GM18951 (cell line): ENCODE measurements at regions not wholly inside any gene's neighbourhood (a gene's known extent, or its start where the extent isn't known, plus 50 kb on each side); places are given as distances from the start of the nearest gene placed in this dataset.
"Not testable (repeated sequence)": the region's sequence is repeated elsewhere in the genome, so short reads cannot be mapped to it uniquely, and the experiment has no call there.

Experiments used
- POLR2A ChIP-seq: IDR thresholded peaks from 4 replicates; pipeline ENCODE4 v1.6.1; 2011; ENCODE audit warnings: mild to moderate bottlenecking; ENCODE audit not compliant: insufficient read length, insufficient read depth; ENCODE audit errors: extremely low read depth
- in situ Hi-C: fragments of 300-500 bp; cut with MboI; formaldehyde crosslinking; loops from one replicate; pipeline ENCODE4 v1.12.0; 2022; ENCODE audit warnings: low sequenced_read_pairs, mixed read lengths, inconsistent platforms; ENCODE audit not compliant: unreplicated experiment

GRCh38 chr2:175729049-175729706 lies 272.9 kb downstream of the LNPK start:
- TF ChIP-seq POLR2A: no peak
- in situ Hi-C loops: no loop called here

- TF ChIP-seq POLR2A: no peak
- in situ Hi-C loops: no loop called here
Observed at GRCh38 chr2:175728032-175728431, 274.0 kb downstream of the LNPK start.

GRCh38 chr2:175726223-175726622 lies 275.8 kb downstream of the LNPK start:
- in situ Hi-C loops: no loop called here
- TF ChIP-seq POLR2A: no peak

GRCh38 chr2:175709248-175709647 lies 292.8 kb downstream of the LNPK start:
- in situ Hi-C loops: no loop called here
- no peak for TF ChIP-seq POLR2A

GRCh38 chr2:175707322-175707721 lies 294.7 kb downstream of the LNPK start:
- in situ Hi-C loops: no loop called here
- TF ChIP-seq POLR2A: no peak

GRCh38 chr2:175704568-175704967 lies 297.5 kb downstream of the LNPK start:
- in situ Hi-C loops: not testable (repeated sequence)

GRCh38 chr2:175698061-175698460 lies 304.0 kb downstream of the LNPK start:
- in situ Hi-C loops: no loop called here
- no peak for TF ChIP-seq POLR2A

GRCh38 chr2:175690113-175690837 lies 311.8 kb downstream of the LNPK start:
- in situ Hi-C loops: no loop called here
- TF ChIP-seq POLR2A: no peak

GRCh38 chr2:175688243-175688642 lies 313.8 kb downstream of the LNPK start:
- in situ Hi-C loops: loop anchor here (10.0 kb wide), 1 partner anchor 387 kb away; no protein-coding TSS in a partner anchor
- no peak for TF ChIP-seq POLR2A

- in situ Hi-C loops: loop anchor here (10.0 kb wide), 1 partner anchor 387 kb away; no protein-coding TSS in a partner anchor
- TF ChIP-seq POLR2A: no peak
Observed at GRCh38 chr2:175687465-175687864, 314.6 kb downstream of the LNPK start.

- in situ Hi-C loops: loop anchor here (10.0 kb wide), 1 partner anchor 389 kb away; no protein-coding TSS in a partner anchor
- no peak for TF ChIP-seq POLR2A
Observed at GRCh38 chr2:175686002-175686401, 316.1 kb downstream of the LNPK start.

- TF ChIP-seq POLR2A: no peak
- in situ Hi-C loops: loop anchor here (10.0 kb wide), 1 partner anchor 390 kb away; no protein-coding TSS in a partner anchor
Observed at GRCh38 chr2:175684466-175684865, 317.6 kb downstream of the LNPK start.

- no peak for TF ChIP-seq POLR2A
- in situ Hi-C loops: loop anchor here (10.0 kb wide), 1 partner anchor 395 kb away; no protein-coding TSS in a partner anchor
Observed at GRCh38 chr2:175679728-175680127, 322.3 kb downstream of the LNPK start.

GRCh38 chr2:175679231-175679630 lies 322.8 kb downstream of the LNPK start:
- in situ Hi-C loops: no loop called here
- TF ChIP-seq POLR2A: no peak
